PFSK-1 (cell line): ENCODE measurements at regions not wholly inside any gene's neighbourhood (a gene's known extent, or its start where the extent isn't known, plus 50 kb on each side); places are given as distances from the start of the nearest gene placed in this dataset.

Experiments used
- FOXP2 ChIP-seq: optimal IDR thresholded peaks from 2 replicates; pipeline ENCODE3; 2011; ENCODE audit warnings: borderline replicate concordance, control low read depth, inconsistent platforms; ENCODE audit not compliant: insufficient read depth; ENCODE audit errors: extremely low read length, extremely low read depth
- POLR2AphosphoS5 ChIP-seq: IDR thresholded peaks from 2 replicates; pipeline ENCODE4 v1.6.1; 2012; ENCODE audit warnings: low read depth, mild to moderate bottlenecking, control low read depth, low read length, moderate library complexity
- SIN3A ChIP-seq: IDR thresholded peaks from 2 replicates; pipeline ENCODE4 v1.6.1; 2012; ENCODE audit warnings: mild to moderate bottlenecking, low read length, moderate library complexity, borderline replicate concordance; ENCODE audit not compliant: insufficient read depth
- TAF1 ChIP-seq: IDR thresholded peaks from 2 replicates; pipeline ENCODE4 v1.6.1; 2012; ENCODE audit warnings: low read length, control low read depth, borderline replicate concordance; ENCODE audit not compliant: insufficient read depth
- TF ChIP-seq, protein P1 (sequence below), 2 experiments: IDR thresholded peaks; 2 replicates each; pipeline versions ENCODE4 v1.6.1 to v1.8.0; 2011 to 2012; ENCODE audit warnings: low read depth in 2 of 2, low read length in 2 of 2, control low read depth in 1 of 2, inconsistent platforms in 1 of 2, mild to moderate bottlenecking in 1 of 2, moderate library complexity in 1 of 2; ENCODE audit not compliant: insufficient read depth in 1 of 2

DNA sequence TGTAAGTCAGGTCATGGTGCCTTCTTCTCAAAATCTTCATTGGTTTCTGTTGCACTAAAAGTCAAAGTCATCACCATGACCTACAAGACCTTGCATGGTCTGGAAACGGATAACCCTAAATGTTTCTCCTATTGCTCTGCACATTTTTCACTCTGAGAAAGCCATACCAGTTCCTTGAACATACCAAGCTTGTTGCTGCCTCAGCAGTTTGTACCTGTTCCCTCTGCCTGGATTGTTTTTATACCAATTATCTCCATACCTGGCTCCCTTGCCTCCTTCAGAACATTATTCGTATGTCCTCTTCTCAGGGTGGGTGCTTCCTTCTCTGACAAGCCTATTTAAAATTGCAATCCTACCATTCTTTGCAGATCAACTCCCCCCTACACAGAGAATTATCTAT, 498.4 kb downstream of the DSC3 start:
- TF ChIP-seq, protein P1, sequence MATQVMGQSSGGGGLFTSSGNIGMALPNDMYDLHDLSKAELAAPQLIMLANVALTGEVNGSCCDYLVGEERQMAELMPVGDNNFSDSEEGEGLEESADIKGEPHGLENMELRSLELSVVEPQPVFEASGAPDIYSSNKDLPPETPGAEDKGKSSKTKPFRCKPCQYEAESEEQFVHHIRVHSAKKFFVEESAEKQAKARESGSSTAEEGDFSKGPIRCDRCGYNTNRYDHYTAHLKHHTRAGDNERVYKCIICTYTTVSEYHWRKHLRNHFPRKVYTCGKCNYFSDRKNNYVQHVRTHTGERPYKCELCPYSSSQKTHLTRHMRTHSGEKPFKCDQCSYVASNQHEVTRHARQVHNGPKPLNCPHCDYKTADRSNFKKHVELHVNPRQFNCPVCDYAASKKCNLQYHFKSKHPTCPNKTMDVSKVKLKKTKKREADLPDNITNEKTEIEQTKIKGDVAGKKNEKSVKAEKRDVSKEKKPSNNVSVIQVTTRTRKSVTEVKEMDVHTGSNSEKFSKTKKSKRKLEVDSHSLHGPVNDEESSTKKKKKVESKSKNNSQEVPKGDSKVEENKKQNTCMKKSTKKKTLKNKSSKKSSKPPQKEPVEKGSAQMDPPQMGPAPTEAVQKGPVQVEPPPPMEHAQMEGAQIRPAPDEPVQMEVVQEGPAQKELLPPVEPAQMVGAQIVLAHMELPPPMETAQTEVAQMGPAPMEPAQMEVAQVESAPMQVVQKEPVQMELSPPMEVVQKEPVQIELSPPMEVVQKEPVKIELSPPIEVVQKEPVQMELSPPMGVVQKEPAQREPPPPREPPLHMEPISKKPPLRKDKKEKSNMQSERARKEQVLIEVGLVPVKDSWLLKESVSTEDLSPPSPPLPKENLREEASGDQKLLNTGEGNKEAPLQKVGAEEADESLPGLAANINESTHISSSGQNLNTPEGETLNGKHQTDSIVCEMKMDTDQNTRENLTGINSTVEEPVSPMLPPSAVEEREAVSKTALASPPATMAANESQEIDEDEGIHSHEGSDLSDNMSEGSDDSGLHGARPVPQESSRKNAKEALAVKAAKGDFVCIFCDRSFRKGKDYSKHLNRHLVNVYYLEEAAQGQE (IDR thresholded peaks at IDR 0.05; ENCODE audit: insufficient read depth in 1 of 2, low read depth in 2 of 2, low read length in 2 of 2) = no peak
- TF ChIP-seq POLR2AphosphoS5 (no peak), FOXP2 (no peak), TAF1 (no peak), SIN3A (no peak)

DNA sequence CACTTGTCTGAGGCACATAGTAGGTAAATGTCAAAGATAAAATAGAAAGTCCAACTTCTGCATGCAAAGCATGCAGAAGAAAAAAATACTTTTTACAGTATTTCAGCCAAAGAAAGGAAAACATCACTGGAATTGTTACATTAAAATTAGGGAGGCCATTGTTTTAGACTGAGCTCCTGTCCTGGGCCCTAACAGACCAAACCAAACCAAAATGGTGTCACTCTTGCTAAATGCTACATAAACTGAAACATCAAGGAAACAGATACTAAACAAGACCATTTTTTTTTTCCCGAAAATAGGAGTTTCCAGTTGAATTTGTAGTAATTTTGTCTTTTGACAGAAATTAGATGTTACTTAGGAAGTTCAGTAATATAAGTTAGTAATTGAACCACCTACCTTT, 508.8 kb downstream of the DSC3 start:
- TF ChIP-seq TAF1 (no peak), POLR2AphosphoS5 (no peak), FOXP2 (no peak), SIN3A (no peak)
- TF ChIP-seq, protein P1 (IDR thresholded peaks at IDR 0.05; ENCODE audit: insufficient read depth in 1 of 2, low read depth in 2 of 2, low read length in 2 of 2) = no peak

DNA sequence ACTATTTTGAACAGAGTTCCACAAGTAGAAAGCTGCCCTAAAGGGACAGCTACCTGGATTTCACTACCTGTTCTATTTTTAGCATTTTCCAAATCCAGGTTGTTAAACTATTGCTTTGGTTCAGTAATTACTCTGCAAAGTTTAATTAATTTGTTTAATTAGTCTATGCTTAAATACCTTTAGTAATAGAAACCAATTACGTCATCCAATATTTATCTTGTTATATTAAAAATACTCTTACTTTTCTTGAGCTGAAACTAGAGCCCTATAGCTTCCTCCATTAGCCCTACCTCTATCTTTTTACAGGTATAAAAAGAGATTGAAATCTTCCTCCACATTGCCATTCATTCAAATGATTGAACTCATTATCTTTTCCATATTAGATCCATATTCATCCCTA, 514.6 kb downstream of the DSC3 start:
- no peak for TF ChIP-seq POLR2AphosphoS5
- TF ChIP-seq, protein P1 (IDR thresholded peaks at IDR 0.05; ENCODE audit: insufficient read depth in 1 of 2, low read depth in 2 of 2, low read length in 2 of 2) = no peak
- no peak for TF ChIP-seq FOXP2
- no peak for TF ChIP-seq TAF1
- TF ChIP-seq SIN3A = no peak

DNA sequence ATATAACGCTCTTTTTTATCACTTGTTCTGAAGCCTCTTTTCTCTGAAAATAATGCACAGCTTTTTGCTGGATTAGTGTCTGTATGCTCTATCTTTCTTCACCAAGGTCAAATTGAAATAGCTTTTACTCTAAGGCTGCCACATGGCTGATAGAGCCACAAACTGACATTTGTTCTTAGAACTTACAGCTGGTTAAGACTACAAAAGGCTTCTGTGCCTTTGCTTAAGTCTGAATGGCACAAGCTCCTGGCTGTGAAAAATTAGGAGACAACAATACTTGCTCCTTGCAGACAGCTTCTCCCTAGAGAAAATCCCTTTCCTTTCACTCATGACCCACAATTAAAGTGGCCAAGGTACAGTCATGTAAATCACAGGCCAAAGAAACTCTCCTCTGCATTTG, 515.3 kb downstream of the DSC3 start:
- TF ChIP-seq TAF1 = no peak
- TF ChIP-seq SIN3A = no peak
- TF ChIP-seq POLR2AphosphoS5 = no peak
- TF ChIP-seq, protein P1 (IDR thresholded peaks at IDR 0.05; ENCODE audit: insufficient read depth in 1 of 2, low read depth in 2 of 2, low read length in 2 of 2) = no peak
- TF ChIP-seq FOXP2 = no peak
